Effector memory CD4-positive, alpha-beta T cell (primary cell): ENCODE measurements at regions not wholly inside any gene's neighbourhood (a gene's known extent, or its start where the extent isn't known, plus 50 kb on each side); places are given as distances from the start of the nearest gene placed in this dataset.
"Not testable (repeated sequence)": the region's sequence is repeated elsewhere in the genome, so short reads cannot be mapped to it uniquely, and the experiment has no call there.

Experiments
- DNase-seq, 3 donors: peaks; one replicate each; pipeline ENCODE4 v3.0.0-alpha.2; 2020
- H3K27ac ChIP-seq: 2 replicates; pipeline ENCODE4 v1.7.0; 2013; ENCODE audit warnings: mild to moderate bottlenecking, low read length, moderate library complexity; ENCODE audit not compliant: insufficient read depth, poor library complexity, severe bottlenecking
- H3K27me3 ChIP-seq: replicated peaks from 2 replicates; pipeline ENCODE4 v1.7.0; 2013; ENCODE audit warnings: mild to moderate bottlenecking, low read length; ENCODE audit not compliant: insufficient read depth, control insufficient read depth, poor library complexity, severe bottlenecking
- H3K36me3 ChIP-seq: 2 replicates; pipeline ENCODE4 v1.7.0; 2013; ENCODE audit warnings: mild to moderate bottlenecking, low read length, moderate library complexity; ENCODE audit not compliant: control insufficient read depth, insufficient read depth
- H3K4me1 ChIP-seq: 2 replicates; pipeline ENCODE4 v1.7.0; 2013; ENCODE audit warnings: low read length, mild to moderate bottlenecking; ENCODE audit not compliant: control insufficient read depth, insufficient read depth, poor library complexity, severe bottlenecking
- H3K4me3 ChIP-seq: 2 replicates; pipeline ENCODE4 v1.7.0; 2013; ENCODE audit warnings: low read length, low read depth, mild to moderate bottlenecking; ENCODE audit not compliant: insufficient read depth, poor library complexity, severe bottlenecking
- H3K9me3 ChIP-seq: 2 replicates; pipeline ENCODE4 v1.7.0; 2013; ENCODE audit warnings: mild to moderate bottlenecking, low read length, moderate library complexity; ENCODE audit not compliant: control insufficient read depth

DNA sequence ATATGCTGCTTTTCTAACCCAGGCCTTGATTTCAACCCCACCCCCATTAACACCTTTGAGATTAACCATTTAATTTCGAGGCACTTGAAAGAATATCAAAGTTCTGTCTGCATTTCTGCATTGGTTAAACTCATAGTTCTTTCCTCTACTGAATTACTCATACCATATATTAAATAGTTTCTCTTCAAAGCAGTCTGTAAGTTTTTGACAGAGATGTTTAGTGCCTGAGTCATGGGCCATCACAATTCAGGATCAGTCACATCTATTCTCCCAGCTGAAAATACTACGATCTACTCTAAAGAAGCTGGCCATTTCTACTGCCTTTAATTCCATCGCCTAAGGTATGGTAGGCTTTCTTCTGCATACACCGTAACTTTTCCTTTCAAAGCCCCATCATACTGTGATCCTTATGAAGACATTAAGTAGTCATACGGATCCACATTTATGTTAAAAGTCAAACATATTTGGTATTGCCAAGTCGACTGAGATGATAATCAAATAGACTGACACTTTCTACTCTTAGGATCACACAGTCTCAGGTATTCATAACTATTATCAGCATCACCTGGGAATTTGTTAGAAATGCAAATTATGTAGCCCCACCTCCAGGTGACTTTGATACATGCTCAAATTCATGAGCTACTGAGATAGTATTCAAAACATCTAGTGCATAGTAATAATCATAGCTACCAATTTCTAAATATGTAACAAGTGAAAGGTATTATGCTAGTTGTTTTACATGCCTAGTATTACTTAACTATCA is 489.4 kb upstream of the IL12A start:
- Histone ChIP-seq H3K4me3 (no peak overlapping the region), H3K27ac (no peak overlapping the region), H3K9me3 (no peaks in the 10 kb centered on the region), H3K36me3 (no peaks in the 10 kb centered on the region), H3K4me1 (no peaks in the 10 kb centered on the region), H3K27me3 (no peaks in the 10 kb centered on the region)
- DNase-seq, result no peak

DNA sequence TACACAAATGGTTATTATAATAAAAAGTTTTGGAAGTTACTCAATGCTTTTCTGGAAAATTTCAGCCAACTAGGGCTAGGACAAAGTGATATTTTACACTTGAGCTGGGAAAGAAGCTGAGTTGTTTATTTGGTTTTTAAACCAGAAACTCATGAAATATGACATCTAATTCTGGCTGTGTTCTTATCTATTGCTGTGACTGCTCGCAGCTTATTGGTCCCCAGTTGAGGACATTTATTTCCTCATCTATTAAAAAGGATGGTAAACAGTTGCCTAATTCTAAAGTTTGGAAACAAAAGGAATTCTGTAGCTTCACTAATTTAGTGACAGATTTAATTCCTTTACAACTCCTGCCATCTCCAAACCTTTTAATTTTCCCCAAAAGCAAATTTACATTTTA is 487.6 kb upstream of the IL12A start:
- no peaks in the 10 kb centered on the region for H3K9me3 ChIP-seq
- no peaks in the 10 kb centered on the region for H3K36me3 ChIP-seq
- H3K27ac ChIP-seq, result no peak overlapping the region
- H3K27me3 ChIP-seq, result no peaks in the 10 kb centered on the region
- DNase-seq, result no peak
- no peak overlapping the region for H3K4me3 ChIP-seq
- H3K4me1 ChIP-seq, result no peaks in the 10 kb centered on the region

DNA sequence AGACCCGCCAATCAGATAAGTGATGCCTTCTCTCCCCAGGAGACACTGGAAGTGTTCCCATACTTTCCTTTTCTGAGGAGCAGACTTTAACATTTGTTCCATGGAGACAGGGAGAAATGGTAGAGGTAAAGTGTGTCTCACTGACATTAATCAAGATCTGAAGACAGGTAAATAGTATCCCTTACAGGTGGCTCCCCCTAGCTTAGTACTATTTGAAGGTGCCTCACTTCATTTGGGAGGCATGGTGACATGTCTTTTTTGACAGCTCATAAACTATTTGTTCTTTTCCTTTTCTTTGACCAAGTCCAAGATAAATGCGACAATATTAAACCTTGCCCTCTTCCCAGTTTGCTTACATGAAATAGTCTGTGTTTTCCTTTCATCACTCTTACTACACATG is 485.6 kb upstream of the IL12A start:
- no peaks in the 10 kb centered on the region for H3K9me3 ChIP-seq

DNA sequence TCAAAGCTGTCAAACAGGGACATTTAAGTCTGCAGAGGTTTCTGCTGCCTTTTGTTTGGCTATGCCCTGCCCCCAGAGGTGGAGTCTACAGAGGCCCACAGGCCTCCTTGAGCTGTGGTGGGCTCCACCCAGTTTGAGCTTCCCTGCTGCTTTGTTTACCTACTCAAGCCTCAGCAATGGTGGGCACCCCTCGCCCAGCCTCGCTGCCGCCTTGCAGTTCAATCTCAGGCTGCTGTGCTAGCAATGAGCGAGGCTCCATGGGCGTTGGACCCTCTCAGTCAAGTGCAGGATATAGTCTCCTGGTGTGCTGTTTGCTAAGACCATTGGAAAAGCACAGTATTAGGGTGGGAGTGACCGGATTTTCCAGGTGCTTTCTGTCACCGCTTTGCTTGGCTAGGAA is 477.6 kb upstream of the IL12A start:
- DNase-seq, H3K27me3 ChIP-seq, H3K4me3 ChIP-seq, H3K27ac ChIP-seq, H3K9me3 ChIP-seq, H3K36me3 ChIP-seq, H3K4me1 ChIP-seq: not testable (repeated sequence)

More for the DNA sequence above, 485.6 kb upstream of the IL12A start:
- Histone ChIP-seq H3K36me3 (no peaks in the 10 kb centered on the region), H3K4me1 (no peaks in the 10 kb centered on the region), H3K27ac (no peak overlapping the region), H3K27me3 (no peaks in the 10 kb centered on the region), H3K4me3 (no peak overlapping the region)
- no peak for DNase-seq

DNA sequence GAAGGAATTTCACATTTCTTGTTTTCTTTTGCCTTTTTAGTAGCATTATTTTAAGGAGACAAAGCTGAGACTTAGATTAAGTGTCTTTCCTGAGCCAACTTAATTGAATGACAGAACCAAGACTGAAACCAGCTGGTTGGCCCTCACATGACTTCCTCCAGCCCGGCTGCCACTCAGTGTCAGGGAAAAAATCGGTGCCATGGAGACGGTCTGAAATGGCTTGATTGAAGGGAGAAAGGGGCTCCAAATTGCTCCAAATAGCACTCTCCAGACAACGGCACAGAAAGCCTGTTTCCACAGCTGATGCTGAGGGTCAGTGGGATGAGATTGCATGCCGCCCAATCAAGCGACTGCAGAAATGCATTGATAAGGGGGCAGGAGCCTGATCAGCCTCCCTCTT is 475.2 kb upstream of the IL12A start:
- no peaks in the 10 kb centered on the region for H3K9me3 ChIP-seq
- H3K36me3 ChIP-seq, result no peaks in the 10 kb centered on the region
- no peaks in the 10 kb centered on the region for H3K4me1 ChIP-seq
- no peak for DNase-seq
- no peaks in the 10 kb centered on the region for H3K27me3 ChIP-seq
- no peak overlapping the region for H3K27ac ChIP-seq
- no peak overlapping the region for H3K4me3 ChIP-seq

DNA sequence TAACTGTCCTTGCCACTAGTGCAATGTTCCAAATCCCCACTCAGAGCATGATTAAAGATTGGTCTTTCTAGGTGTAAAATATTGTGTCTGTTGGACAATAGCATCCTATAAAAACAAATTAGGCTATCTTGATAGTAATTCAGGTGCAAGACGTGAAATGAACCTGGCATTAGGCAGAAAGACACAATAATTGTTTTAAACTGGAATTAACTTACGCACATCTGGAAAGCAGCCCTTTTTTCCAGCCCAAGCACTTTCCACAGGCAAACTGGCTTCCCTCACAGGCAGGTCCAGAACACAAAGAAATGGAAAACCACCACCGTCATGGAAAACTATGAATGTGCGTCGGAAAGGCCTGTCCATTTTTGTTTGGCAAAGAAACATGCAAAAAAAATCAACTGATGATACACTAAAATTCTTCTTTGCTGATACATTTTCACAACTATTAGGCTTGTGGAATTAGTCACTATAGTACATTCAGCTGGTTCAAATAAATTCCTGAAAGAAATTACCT is 474.7 kb upstream of the IL12A start:
- Histone ChIP-seq H3K4me1 (no peaks in the 10 kb centered on the region), H3K27me3 (no peaks in the 10 kb centered on the region), H3K4me3 (no peak overlapping the region), H3K9me3 (no peaks in the 10 kb centered on the region), H3K27ac (no peak overlapping the region), H3K36me3 (no peaks in the 10 kb centered on the region)
- DNase-seq, result no peak

DNA sequence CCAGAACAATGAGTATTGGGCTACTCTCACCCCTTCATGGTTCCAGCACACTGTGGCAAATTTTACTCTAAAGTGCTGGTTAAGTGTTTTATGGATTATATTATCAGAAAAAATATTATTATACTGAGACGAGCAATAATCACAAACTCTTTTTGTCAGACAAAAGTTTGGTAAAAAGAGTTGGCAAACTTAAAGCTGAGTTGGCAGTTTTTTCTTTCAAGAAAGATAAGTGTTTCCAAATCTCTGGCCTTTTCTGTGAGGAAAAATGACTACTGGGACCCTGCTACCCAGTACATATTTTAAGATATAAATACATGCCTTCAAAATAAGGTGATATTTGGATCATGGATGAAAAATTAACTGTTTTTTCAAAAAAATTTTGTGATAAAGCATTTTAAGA is 471.5 kb upstream of the IL12A start:
- no peak for DNase-seq
- Histone ChIP-seq H3K36me3 (no peaks in the 10 kb centered on the region), H3K27me3 (no peaks in the 10 kb centered on the region), H3K4me1 (no peaks in the 10 kb centered on the region), H3K9me3 (no peaks in the 10 kb centered on the region), H3K4me3 (no peak overlapping the region), H3K27ac (no peak overlapping the region)

DNA sequence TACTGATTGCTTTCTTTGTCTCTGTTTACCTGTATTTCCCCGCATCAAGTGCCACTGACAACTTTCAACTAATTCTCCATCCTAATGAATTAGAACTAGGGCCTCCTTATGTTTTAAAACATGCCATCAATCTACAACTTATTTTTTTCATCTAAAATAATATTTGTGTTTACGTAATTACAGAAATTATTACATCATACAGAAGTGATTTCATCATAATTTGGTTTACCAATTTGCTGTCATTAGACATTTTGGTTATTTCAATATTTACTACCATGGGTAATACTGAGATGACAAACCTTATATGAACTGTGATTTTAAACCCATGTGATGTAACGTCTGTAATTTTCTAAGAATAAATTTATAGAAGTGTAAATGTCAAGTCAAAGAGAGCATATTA is 468.0 kb upstream of the IL12A start:
- Histone ChIP-seq H3K36me3 (no peaks in the 10 kb centered on the region), H3K4me3 (no peak overlapping the region), H3K9me3 (no peaks in the 10 kb centered on the region), H3K27ac (no peak overlapping the region), H3K4me1 (no peaks in the 10 kb centered on the region), H3K27me3 (no peaks in the 10 kb centered on the region)
- no peak for DNase-seq

DNA sequence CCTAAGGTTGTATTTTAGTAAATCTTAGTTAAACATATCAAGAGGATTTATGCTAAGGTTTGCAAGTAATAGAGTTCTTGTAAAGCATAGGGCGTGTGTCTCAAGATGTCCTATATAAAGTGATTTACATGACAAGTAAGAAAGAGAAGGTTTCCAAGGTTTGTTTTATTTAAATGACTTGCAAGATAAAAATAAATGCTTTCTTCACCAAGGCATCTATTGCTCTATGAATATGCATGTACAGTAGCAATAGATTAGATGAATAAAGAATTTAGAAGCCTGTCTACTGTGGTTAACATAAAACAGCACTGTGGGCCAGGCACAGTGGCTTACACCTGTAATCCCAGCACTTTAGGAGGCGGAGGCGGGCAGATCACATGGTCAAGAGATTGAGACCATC is 466.4 kb upstream of the IL12A start:
- H3K27ac ChIP-seq, result no peak overlapping the region
- H3K27me3 ChIP-seq, result no peaks in the 10 kb centered on the region
- H3K36me3 ChIP-seq, result no peaks in the 10 kb centered on the region

DNA sequence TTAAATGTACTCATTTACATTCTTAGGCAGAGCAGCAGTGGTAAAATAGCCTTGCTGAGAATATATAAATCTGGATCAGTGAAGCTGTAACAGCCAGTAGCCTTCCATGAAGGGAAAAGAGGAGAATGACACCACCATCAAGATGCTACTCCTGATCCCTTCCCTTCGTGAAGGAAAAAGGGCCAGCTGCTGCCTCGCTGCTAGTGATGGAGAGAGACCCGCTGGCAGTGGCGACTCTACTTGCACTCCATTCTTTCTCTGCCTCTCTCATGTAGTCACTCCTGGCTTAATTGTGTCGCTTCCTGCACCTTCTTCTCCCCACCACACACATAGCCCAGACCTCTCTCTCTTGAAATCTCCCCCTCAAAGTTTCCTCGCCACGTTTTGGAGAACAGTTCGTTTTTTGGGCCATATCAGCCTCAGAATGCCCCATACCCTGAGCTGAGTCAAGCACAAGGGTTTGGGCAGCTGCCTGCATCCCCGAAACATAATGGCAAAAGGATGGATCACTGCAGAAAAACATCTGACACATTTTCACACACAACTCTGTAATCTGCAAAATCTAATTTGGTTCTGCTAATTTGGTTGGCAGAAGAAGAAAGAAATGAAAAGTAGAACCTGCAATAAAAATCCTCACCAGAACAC is 460.3 kb upstream of the IL12A start:
- H3K36me3 ChIP-seq, result no peaks in the 10 kb centered on the region
- no peaks in the 10 kb centered on the region for H3K9me3 ChIP-seq

More for the DNA sequence above, 466.4 kb upstream of the IL12A start:
- Histone ChIP-seq H3K4me1 (no peaks in the 10 kb centered on the region), H3K4me3 (no peak overlapping the region), H3K9me3 (no peaks in the 10 kb centered on the region)
- no peak for DNase-seq

More for the DNA sequence above, 460.3 kb upstream of the IL12A start:
- H3K27ac ChIP-seq, result no peak overlapping the region
- DNase-seq, result no peak
- H3K27me3 ChIP-seq, result no peaks in the 10 kb centered on the region
- no peak overlapping the region for H3K4me3 ChIP-seq
- no peaks in the 10 kb centered on the region for H3K4me1 ChIP-seq
